ENCODE measurements at regions not wholly inside any gene's neighbourhood (a gene's known extent, or its start where the extent isn't known, plus 50 kb on each side); places are given as distances from the start of the nearest gene placed in this dataset.

DNA sequence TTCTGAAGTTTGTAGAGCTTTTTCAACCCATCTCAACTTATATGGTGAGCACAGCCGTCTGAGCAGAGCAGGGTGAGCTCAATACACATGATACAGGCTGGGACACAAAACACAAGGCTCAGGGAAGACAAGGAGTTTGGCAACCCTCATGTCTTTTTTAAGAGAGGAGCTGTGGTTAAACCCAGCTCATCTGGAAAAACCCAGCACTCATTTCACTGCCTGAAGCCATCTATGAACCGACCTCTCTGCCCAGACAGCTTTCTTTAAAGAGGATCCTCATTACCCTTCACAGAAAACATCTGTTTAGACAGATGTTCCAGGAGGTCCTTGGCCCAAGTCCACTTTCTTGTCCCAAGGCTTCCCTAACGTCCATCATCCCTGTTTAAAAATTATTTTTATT is 170.0 kb upstream of the TSHZ3 start:
- Mint-ChIP-seq H3K4me3 (no peak overlapping the region), H3K9me3 (no peaks in the 10 kb centered on the region), H3K36me3 (ENCODE audit: low read depth) (no peaks in the 10 kb centered on the region), H3K4me1 (ENCODE audit: low read depth) (no peaks in the 10 kb centered on the region), H3K27ac (no peak overlapping the region), H3K27me3 (no peaks in the 10 kb centered on the region)

DNA sequence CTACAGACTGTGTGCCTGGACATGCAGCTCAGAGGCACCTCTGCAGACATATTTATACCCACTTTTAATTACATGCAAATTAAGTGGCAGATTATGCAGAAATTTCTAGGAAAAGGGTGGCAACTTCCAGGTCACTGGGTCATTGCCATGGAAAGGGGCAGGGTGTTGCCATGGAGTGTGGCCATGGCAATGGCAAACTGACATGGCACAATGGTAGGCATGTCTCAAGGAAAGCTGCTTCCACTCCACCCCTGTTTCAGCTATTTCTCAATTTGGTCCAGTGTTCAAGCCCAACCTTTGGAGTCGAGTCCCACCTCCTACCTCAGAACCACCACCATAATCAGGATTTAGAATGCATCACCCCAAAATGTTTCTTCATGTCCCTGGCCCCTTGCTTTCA is 170.7 kb upstream of the TSHZ3 start:
- Mint-ChIP-seq H3K9me3 (peaks cover 5% of the 10 kb centered on the region), H3K4me1 (ENCODE audit: low read depth) (no peaks in the 10 kb centered on the region), H3K4me3 (no peak overlapping the region), H3K27ac (no peak overlapping the region), H3K36me3 (ENCODE audit: low read depth) (no peaks in the 10 kb centered on the region), H3K27me3 (no peaks in the 10 kb centered on the region)

DNA sequence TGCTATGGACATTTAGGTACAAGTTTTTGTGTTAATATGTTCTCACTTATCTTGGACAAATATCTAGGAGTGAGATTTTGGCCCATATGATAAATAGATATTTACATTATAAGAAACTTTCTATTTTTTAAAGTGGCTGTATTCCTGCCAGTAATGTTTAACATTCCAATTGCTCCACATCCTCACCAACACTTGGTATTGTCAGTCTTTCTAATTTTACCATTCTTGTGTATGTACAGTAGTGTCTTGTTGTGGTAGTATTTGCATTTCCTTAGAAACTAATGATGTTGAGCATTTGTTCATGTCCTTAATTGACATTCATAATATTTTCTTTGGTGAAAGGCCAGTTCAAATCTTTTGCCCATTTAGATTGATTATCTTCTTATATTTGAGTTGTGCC is 171.4 kb upstream of the TSHZ3 start:
- Mint-ChIP-seq H3K36me3 (ENCODE audit: low read depth) (no peaks in the 10 kb centered on the region), H3K27me3 (no peaks in the 10 kb centered on the region), H3K4me3 (no peak overlapping the region), H3K27ac (no peak overlapping the region), H3K9me3 (peaks cover 9% of the 10 kb centered on the region), H3K4me1 (ENCODE audit: low read depth) (no peaks in the 10 kb centered on the region)

DNA sequence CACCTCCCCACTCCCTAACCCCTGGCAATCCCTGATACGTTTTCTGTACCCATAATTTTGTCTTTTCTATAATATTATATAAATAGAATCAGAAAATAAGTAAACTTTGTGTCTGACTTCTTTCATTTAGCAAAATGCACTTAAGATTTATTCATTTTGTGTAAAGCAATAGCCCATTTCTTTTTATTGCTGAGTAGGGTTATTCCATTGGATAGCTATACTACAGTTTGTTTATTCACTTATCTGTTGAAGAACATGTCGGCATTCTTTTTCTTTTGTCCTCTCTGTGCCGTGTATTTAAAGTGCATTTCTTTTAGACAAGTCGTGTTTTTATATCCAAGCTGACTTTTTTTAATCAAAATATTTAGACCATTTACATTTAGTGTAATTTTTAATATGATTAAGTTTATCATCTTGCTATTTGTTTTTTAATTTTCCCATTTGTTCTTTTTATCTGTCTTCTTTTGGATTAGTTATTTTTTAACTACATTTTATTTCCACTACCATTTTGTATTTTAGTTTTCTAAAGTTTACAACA is 176.4 kb upstream of the TSHZ3 start:
- peaks cover 24% of the 10 kb centered on the region for H3K9me3 Mint-ChIP-seq
- H3K27me3 Mint-ChIP-seq: no peaks in the 10 kb centered on the region
- no peaks in the 10 kb centered on the region for H3K36me3 Mint-ChIP-seq (ENCODE audit: low read depth)
- H3K27ac Mint-ChIP-seq: no peak overlapping the region
- no peaks in the 10 kb centered on the region for H3K4me1 Mint-ChIP-seq (ENCODE audit: low read depth)
- H3K4me3 Mint-ChIP-seq: no peak overlapping the region

DNA sequence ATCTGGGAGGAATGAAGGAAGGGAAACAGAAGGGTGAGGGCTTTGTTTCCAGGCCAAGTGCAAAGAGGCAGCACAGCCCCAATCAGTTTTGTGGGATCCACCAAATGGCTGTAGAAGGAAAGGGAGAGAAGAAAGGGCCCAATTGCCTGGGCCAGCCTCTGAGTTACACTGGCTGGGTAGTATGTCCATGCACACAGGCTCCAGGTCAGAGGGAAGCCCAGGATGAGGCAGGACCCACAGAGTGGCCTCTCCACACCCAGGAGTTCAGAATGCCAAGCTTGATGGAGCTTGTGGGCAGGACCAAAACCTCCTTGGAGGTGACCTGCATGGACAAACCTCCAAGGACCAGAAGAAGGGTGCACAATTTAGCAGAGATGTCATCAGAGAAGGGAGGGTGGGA is 178.2 kb upstream of the TSHZ3 start:
- H3K4me3 Mint-ChIP-seq: no peak overlapping the region
- no peaks in the 10 kb centered on the region for H3K36me3 Mint-ChIP-seq (ENCODE audit: low read depth)
- H3K27me3 Mint-ChIP-seq: no peaks in the 10 kb centered on the region
- H3K4me1 Mint-ChIP-seq (ENCODE audit: low read depth): no peaks in the 10 kb centered on the region
- H3K9me3 Mint-ChIP-seq: peaks cover 24% of the 10 kb centered on the region
- no peak overlapping the region for H3K27ac Mint-ChIP-seq

DNA sequence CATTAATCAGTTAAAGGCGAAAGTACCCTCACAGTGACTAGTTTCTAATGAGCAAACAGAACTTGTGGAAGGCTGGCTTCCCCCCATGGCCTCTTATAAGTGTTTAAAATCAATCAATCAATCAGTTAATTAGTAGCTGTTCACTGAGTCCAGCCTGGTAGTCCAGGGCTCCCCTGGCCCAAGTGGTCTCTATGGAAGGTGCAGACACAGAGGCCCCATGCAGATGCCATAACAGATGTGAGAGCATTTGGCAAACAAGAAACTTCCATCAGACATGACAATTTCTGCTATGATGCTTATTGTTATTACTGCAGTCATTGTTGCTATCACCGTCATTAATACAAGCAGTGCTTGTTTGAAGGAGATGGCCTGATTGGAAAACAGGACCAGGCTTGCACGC is 179.0 kb upstream of the TSHZ3 start:
- Mint-ChIP-seq H3K9me3 (peaks cover 24% of the 10 kb centered on the region), H3K36me3 (ENCODE audit: low read depth) (no peaks in the 10 kb centered on the region), H3K4me1 (ENCODE audit: low read depth) (no peaks in the 10 kb centered on the region), H3K4me3 (no peak overlapping the region), H3K27ac (no peak overlapping the region), H3K27me3 (no peaks in the 10 kb centered on the region)

DNA sequence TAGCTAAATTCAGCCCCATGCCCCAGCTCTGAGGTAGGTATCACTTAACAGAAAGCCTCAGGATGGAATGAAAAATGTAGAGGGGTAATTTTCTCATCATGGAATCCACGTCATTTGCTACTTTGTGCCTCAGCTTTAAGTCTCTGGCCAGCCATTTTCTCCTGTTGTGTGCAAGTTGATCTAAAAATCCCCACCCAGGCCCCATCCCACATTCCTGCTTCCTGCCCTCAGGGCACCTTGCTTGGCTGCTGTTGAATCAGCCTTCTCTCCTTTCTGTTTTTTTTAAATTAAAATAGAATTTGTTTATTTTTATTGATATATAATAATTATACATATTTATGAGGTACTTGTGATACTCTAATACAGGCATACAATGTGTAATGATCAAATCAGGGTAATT is 179.9 kb upstream of the TSHZ3 start:
- Mint-ChIP-seq H3K4me3 (no peak overlapping the region), H3K4me1 (ENCODE audit: low read depth) (no peaks in the 10 kb centered on the region), H3K27ac (no peak overlapping the region), H3K9me3 (peaks cover 24% of the 10 kb centered on the region), H3K36me3 (ENCODE audit: low read depth) (no peaks in the 10 kb centered on the region), H3K27me3 (no peaks in the 10 kb centered on the region)

DNA sequence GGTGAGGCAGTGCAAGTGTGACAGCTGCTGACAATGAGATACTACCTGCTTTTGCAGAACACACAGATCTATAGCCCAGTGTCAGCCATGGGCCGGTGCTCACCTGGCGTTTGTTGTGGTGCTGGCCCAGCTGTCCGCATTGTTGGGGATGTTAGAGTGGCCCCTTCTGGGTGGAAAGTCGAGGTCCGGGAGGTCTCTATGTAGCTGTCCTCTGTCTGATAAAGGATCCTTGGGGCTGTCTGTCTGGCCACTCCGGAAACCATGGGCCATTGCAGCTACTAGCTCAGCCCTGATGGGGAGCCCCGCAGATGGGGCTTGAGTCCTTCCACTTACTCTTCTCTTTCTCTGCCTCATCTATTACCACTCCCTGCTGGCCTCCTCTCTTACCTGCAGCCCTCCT is 181.5 kb upstream of the TSHZ3 start:
- no peaks in the 10 kb centered on the region for H3K27me3 Mint-ChIP-seq
- H3K4me1 Mint-ChIP-seq (ENCODE audit: low read depth): no peaks in the 10 kb centered on the region
- H3K4me3 Mint-ChIP-seq: no peak overlapping the region
- H3K9me3 Mint-ChIP-seq: peaks cover 14% of the 10 kb centered on the region
- H3K27ac Mint-ChIP-seq: no peak overlapping the region
- no peaks in the 10 kb centered on the region for H3K36me3 Mint-ChIP-seq (ENCODE audit: low read depth)

DNA sequence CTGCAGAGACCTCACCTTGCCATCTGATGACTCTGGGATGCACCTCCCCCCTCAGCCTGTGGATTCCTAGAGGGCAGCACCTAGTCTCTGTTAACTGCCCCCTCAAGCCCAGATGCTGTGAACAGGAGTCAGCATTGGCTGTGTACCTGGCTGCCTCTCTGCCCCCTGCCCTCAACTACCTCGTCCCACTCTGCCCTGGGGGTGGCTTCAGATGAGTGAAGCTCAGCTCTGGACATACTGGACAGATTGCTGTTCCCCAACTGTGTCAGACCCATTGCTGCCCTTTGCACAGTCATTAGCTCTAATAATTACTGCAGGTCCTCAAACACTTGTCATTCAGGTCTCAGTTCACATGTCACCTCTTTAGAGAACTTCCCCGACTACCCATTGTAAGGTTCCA is 182.1 kb upstream of the TSHZ3 start:
- H3K27me3 Mint-ChIP-seq: no peaks in the 10 kb centered on the region
- no peaks in the 10 kb centered on the region for H3K36me3 Mint-ChIP-seq (ENCODE audit: low read depth)
- no peaks in the 10 kb centered on the region for H3K4me1 Mint-ChIP-seq (ENCODE audit: low read depth)
- no peak overlapping the region for H3K4me3 Mint-ChIP-seq
- no peak overlapping the region for H3K27ac Mint-ChIP-seq
- peaks cover 11% of the 10 kb centered on the region for H3K9me3 Mint-ChIP-seq

DNA sequence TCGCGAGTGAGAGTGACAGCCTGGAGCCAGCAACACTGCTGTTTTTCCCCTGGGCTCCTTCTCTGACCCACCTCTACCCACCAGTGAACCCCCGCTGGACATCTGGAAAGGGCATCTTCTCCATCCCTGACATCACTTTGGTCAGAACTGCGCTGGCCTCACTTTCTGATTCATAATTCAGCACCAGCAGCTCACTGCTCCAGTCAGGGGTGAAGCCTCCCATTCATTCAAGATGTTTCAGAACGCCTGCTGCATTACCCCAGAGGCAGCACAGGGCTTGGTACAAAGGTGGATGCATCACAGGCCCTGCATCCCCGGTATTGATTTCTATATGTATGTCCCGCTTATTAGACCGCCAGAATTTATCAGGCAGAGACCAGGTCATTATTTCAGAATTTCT is 182.8 kb upstream of the TSHZ3 start:
- no peaks in the 10 kb centered on the region for H3K4me1 Mint-ChIP-seq (ENCODE audit: low read depth)
- no peak overlapping the region for H3K27ac Mint-ChIP-seq
- no peaks in the 10 kb centered on the region for H3K27me3 Mint-ChIP-seq
- H3K4me3 Mint-ChIP-seq: no peak overlapping the region
- peaks cover 10% of the 10 kb centered on the region for H3K9me3 Mint-ChIP-seq
- no peaks in the 10 kb centered on the region for H3K36me3 Mint-ChIP-seq (ENCODE audit: low read depth)

DNA sequence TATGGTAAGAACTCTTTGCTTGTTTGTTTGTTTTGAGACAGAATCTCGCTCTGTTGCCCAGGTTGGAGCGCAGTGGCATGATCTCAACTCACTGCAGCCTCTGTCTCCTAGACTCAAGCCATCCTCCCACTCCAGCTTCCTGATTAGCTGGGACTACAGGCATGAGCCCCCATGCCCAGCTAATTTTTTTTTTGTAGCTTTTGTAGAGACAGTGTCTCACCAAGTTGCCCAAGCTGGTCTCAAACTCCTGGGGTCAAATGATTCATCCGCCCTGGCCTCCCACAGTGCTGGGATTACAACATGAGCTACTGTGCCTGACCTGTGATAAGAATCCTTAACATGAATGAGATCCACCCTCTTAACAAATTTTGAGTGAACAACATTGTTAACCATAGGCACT is 183.9 kb upstream of the TSHZ3 start:
- Mint-ChIP-seq H3K4me1 (ENCODE audit: low read depth) (no peaks in the 10 kb centered on the region), H3K4me3 (no peak overlapping the region), H3K9me3 (peaks cover 17% of the 10 kb centered on the region), H3K36me3 (ENCODE audit: low read depth) (no peaks in the 10 kb centered on the region), H3K27ac (no peak overlapping the region), H3K27me3 (no peaks in the 10 kb centered on the region)

DNA sequence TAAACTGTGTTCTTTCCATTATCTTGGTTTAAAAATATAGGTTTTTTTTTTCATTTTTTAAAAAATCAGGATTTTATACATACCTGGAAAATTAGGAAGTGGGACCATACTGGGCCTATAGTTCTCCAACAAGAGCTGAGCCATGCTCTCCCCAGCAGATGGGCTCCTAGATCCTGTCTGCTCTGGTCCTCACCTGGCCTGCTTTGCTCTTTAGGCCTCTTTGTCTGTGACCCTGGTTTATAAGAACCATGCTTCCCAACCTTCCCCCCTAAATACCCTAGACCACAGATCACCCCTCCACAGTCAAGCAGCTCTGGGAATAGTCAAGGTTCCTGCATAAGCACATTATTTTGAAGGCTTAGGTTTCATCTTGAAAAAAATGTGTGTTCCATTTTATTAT is 185.0 kb upstream of the TSHZ3 start:
- Mint-ChIP-seq H3K4me3 (no peak overlapping the region), H3K27ac (no peak overlapping the region), H3K27me3 (no peaks in the 10 kb centered on the region), H3K36me3 (ENCODE audit: low read depth) (no peaks in the 10 kb centered on the region), H3K9me3 (peaks cover 18% of the 10 kb centered on the region), H3K4me1 (ENCODE audit: low read depth) (no peaks in the 10 kb centered on the region)

DNA sequence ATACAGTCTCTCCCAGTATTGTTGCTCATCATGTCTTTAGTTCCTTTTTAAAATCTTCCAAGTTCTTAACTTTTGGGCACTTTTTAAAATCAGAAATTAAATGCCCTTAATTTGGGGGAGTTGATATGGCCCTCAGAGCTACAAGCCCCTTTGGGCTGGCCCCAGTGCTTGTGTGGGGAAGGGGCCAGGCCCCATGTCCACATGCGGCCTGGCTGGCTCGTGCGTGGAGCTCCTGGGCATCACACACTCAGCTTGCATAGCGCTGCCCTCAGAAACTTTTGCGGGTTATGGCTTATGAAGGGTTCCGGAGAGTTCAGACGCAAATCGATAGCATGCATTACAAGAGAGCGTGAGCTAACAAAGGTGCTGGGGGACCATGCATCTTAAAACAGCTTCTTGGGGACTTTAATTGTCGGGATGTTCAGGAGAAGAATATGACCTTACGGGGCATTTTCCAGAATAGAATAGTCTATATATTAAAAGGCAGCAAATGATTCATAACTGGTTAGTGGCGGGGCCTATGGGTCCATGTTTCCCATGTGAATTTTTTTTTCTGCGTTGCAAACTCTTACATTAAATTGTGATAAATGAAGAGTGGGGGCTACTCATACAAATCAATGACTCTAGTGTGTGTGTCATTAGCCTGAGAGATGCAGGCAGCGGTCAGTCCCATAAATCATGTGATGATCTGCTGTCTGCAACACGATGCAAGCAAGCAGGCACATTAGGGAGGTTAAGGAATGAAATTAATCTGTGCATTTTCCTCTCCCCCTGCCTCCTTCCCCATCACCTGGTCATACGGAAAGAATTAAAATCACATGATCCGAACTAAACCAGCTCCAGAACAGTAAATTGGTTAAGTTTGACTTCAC is 185.8 kb upstream of the TSHZ3 start:
- H3K4me1 Mint-ChIP-seq (ENCODE audit: low read depth): no peaks in the 10 kb centered on the region
- H3K36me3 Mint-ChIP-seq (ENCODE audit: low read depth): no peaks in the 10 kb centered on the region
- peaks cover 13% of the 10 kb centered on the region for H3K9me3 Mint-ChIP-seq
- no peak overlapping the region for H3K27ac Mint-ChIP-seq
- H3K27me3 Mint-ChIP-seq: no peaks in the 10 kb centered on the region
- H3K4me3 Mint-ChIP-seq: no peak overlapping the region

DNA sequence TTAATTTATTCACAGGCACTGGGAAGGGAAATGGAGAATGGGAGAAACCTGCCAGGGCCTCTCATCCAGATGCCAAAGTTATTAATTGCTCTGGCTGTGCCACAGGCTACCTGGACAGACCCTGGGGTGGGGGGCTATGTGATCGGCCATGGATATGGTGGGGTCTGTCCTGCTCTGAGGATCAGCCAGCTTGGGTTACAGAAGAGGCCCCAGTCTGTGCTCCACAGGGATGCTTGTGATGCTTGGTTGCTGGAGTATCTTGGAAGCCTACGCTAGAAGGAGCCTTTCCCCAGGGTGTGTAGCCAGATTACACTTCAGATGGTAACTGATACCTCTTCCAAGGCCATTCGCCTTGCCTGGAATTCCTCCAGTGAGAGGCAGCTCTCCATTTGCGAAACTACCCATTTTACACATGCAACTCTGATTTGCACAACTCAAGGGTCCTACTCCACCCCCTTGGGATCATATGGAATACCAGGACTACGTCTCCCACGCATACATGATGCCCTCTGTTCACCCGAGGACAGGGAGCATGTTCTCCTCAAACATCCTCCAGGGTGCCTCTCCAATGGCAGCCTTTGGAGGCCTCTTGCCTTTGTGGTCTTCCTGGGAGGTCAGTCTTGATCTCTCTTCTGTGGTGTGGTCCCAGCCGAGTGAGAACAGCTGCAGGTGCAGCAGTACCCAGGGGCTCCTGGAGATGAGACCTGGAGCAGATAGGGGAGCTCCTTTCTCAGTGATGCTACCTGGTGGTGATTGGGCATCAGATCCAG is 186.6 kb upstream of the TSHZ3 start:
- peaks cover 12% of the 10 kb centered on the region for H3K9me3 Mint-ChIP-seq
- H3K4me1 Mint-ChIP-seq (ENCODE audit: low read depth): no peaks in the 10 kb centered on the region
- no peak overlapping the region for H3K27ac Mint-ChIP-seq
- H3K36me3 Mint-ChIP-seq (ENCODE audit: low read depth): no peaks in the 10 kb centered on the region
- no peaks in the 10 kb centered on the region for H3K27me3 Mint-ChIP-seq
- no peak overlapping the region for H3K4me3 Mint-ChIP-seq

DNA sequence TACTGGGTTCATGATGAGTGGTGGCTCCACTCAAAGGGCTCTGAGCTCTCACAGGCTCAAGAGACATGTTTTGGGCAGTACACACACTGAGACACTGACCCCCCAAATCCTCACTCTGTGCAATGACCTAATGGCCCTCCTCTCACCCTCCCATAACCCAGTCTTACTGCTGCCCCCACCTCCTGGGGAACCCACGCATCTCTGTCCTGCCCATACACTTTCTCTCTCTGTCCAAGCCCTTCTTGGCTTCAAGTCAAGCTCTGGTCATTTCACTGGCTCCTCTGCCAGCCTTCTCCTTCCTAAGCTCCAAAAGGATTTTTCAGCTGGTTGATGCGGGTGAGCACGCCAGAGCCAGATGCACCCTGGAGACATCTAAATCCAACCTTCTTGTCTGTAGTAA is 187.9 kb upstream of the TSHZ3 start:
- Mint-ChIP-seq H3K9me3 (peaks cover 12% of the 10 kb centered on the region), H3K4me3 (no peak overlapping the region), H3K27me3 (peaks cover 6% of the 10 kb centered on the region), H3K4me1 (ENCODE audit: low read depth) (no peaks in the 10 kb centered on the region), H3K36me3 (ENCODE audit: low read depth) (no peaks in the 10 kb centered on the region), H3K27ac (no peak overlapping the region)
